Bronchial epithelial cell (primary cell): ENCODE measurements at regions not wholly inside any gene's neighbourhood (a gene's known extent, or its start where the extent isn't known, plus 50 kb on each side); places are given as distances from the start of the nearest gene placed in this dataset.

Experiments used
- DNase-seq: peaks from one replicate; pipeline ENCODE4 v3.0.0-alpha.2; 2010; ENCODE audit warnings: low read depth
- FAIRE-seq: peaks from 2 replicates; lab custom pipeline; 2011; peaks lifted over from hg19 to GRCh38; lab: Jason Lieb, UNC
- H3K27me3 ChIP-seq: 2 replicates; pipeline ENCODE4 v1.5.1; 2011; ENCODE audit warnings: low read length; ENCODE audit not compliant: control insufficient read depth, insufficient read depth
- H3K36me3 ChIP-seq: 2 replicates; pipeline ENCODE4 v1.5.1; 2011; ENCODE audit warnings: low read length; ENCODE audit not compliant: control insufficient read depth, insufficient read depth
- H3K4me3 ChIP-seq: 2 replicates; pipeline ENCODE4 v1.5.1; 2011; ENCODE audit warnings: mild to moderate bottlenecking, low read depth, low read length, control low read depth
- TF ChIP-seq, protein P1 (sequence below): IDR thresholded peaks from 2 replicates; pipeline ENCODE4 v1.5.1; 2011; ENCODE audit warnings: mild to moderate bottlenecking, moderate library complexity, low read length, control low read depth, inconsistent platforms; ENCODE audit not compliant: insufficient read depth, severe bottlenecking

DNA sequence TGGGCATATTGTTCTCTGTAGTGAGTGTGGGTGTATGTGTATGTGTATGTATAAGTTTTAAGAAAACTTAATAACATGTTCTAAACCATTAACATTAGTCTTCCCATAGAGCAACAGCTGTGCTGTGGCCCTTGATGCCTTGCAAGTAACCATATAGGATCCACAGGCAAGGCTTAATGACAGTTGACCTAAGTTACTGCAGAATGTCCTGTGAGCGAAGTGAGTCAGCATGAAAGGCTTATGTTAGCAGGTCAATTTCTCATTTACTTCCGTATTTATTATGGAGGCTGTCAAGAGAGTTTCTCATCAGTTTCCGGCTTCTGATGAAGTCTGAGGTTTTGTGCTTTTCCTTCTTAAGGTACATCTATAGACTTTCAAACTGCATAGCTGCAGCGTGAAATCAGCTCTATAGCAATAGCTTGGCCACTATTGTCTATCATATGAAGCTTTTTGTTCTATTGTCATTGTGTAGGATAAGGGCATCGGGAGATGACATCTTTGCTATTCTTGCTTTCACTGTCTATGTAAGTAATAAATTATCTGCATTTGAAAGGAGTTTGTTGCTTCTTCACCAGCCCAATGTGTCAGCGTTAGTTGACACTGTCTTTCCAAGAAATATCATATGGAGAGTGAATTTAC lies 1153.4 kb upstream of the AGA start:
- Histone ChIP-seq H3K36me3 (no peaks in the 10 kb centered on the region), H3K4me3 (no peak overlapping the region), H3K27me3 (no peaks in the 10 kb centered on the region)
- FAIRE-seq (no peak), DNase-seq (no peak)
- TF ChIP-seq, protein P1, sequence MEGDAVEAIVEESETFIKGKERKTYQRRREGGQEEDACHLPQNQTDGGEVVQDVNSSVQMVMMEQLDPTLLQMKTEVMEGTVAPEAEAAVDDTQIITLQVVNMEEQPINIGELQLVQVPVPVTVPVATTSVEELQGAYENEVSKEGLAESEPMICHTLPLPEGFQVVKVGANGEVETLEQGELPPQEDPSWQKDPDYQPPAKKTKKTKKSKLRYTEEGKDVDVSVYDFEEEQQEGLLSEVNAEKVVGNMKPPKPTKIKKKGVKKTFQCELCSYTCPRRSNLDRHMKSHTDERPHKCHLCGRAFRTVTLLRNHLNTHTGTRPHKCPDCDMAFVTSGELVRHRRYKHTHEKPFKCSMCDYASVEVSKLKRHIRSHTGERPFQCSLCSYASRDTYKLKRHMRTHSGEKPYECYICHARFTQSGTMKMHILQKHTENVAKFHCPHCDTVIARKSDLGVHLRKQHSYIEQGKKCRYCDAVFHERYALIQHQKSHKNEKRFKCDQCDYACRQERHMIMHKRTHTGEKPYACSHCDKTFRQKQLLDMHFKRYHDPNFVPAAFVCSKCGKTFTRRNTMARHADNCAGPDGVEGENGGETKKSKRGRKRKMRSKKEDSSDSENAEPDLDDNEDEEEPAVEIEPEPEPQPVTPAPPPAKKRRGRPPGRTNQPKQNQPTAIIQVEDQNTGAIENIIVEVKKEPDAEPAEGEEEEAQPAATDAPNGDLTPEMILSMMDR, result no peak

DNA sequence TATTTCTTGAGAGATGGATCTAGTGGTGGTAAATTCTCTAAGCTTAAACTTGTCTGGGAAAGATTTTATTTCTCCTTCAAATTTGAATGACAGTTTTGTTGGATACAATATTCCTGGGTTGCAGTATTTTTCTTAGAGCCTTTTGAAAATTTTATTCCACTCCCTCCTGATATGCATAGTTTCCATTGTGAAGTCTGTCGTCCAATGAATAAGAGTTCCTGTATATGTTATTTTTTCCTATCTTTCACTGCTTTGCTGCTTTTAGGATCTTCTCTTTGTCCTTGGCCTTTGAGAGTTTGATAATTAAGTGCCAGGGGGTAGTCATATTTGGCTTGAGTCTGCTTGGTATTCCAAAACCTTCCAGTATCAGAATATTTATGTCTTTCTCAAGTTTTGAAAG lies 1156.4 kb upstream of the AGA start:
- no peak overlapping the region for H3K4me3 ChIP-seq
- DNase-seq (no peak), FAIRE-seq (no peak)
- H3K27me3 ChIP-seq, result no peaks in the 10 kb centered on the region
- H3K36me3 ChIP-seq, result no peaks in the 10 kb centered on the region
- TF ChIP-seq, protein P1, result no peak

DNA sequence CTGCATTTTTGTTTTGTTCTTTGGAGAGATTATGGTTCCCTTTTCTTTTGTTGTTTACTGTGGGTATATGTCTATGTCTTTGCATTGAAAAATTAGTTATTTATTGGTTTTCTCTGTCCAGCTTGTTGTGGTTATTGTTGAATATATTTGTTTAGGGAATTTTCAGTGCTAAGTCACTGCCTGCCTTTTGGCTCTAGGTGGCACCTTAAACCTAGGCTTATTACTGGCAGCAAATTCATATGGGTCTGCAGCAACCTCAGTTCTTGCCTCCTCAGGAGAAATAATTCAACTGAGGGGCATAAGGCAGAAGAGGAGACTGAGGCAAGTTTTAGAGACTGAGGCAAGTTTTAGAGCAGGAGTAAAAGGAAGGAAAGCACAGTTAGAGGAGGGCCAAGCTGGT lies 1157.3 kb upstream of the AGA start:
- no peak for DNase-seq
- H3K36me3 ChIP-seq, result no peaks in the 10 kb centered on the region
- no peak overlapping the region for H3K4me3 ChIP-seq
- no peak for FAIRE-seq
- H3K27me3 ChIP-seq, result no peaks in the 10 kb centered on the region
- TF ChIP-seq, protein P1, result no peak

DNA sequence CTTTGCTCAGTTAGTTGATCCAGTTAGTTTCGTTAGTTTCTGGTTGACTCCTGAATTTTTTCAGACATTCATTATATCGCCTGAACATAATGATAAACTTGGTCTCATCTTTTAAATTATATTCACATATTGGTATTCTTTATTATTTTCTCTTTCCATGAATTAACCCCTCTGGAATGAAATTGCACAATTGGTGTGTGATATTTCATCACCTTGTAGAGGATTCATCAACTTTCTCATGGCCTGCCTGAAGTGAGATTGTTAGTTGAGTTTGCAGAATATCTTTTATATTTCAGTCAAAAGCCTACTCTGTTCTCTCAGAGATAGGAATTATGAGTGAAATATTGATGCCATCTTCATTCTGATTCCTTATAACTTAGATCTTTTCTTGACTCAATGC lies 1160.6 kb upstream of the AGA start:
- FAIRE-seq (no peak), DNase-seq (peak; percentile 15)
- Histone ChIP-seq H3K4me3 (no peak overlapping the region), H3K36me3 (no peaks in the 10 kb centered on the region), H3K27me3 (no peaks in the 10 kb centered on the region)
- TF ChIP-seq, protein P1, result no peak

DNA sequence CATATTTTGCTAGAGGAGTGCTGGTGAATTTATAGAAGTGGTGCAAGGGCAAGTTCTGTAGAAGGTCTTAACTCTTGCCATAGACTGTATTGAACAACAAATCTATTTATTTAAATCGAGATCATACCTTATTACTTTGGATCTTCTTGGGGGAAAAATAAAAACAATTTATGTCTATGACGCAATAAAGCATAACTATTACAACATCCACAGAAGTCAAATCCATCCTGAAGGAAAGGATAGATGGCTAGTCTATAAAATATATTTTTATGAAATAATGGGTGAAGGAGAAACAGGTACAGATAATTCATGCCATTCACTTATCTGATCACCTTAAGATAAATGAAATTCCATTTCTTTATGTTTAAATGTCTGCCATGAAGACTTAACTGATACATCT lies 1168.8 kb upstream of the AGA start:
- TF ChIP-seq, protein P1, result no peak
- FAIRE-seq (no peak), DNase-seq (no peak)
- no peaks in the 10 kb centered on the region for H3K36me3 ChIP-seq
- H3K4me3 ChIP-seq, result no peak overlapping the region
- no peaks in the 10 kb centered on the region for H3K27me3 ChIP-seq

DNA sequence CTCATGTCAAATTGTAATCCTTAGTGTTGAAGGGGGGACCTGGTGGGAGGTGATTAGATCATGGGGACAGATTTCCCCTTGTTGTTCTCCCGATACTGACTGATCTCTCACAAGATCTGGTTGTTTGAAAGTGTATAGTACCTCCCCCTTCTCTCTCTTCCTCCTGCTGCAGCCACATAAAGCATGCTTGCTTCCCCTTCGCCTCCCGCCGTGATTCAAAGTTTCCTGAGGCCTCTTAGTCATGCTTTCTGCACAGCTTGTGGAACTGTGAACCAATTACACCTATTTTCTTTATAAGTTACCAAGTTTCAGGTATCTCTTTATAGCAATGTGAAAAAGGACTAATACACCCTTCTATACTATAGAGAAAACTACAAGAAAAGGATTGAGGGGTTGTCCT lies 1170.5 kb upstream of the AGA start:
- TF ChIP-seq, protein P1, result no peak
- H3K27me3 ChIP-seq, result no peaks in the 10 kb centered on the region
- FAIRE-seq, result no peak
- no peak overlapping the region for H3K4me3 ChIP-seq
- DNase-seq, result no peak
- no peaks in the 10 kb centered on the region for H3K36me3 ChIP-seq
